HCT116 (cell line): ENCODE measurements at regions not wholly inside any gene's neighbourhood (a gene's known extent, or its start where the extent isn't known, plus 50 kb on each side); places are given as distances from the start of the nearest gene placed in this dataset.

Experiments
- ATAC-seq: fragments of 200-7000 bp; cut with Tn5 transposase; 2 replicates; pipeline ENCODE4 v1.9.1; 2020; ENCODE audit warnings: mild to moderate bottlenecking, moderate library complexity
- BruUV-seq: library from RNA; stranded (reverse); fragments of 400-500 nt; replicated peaks from 2 replicates; lab custom pipeline; 2021; lab: Mats Ljungman, UMichigan
- CTCF ChIA-PET: fragments of 300-600 bp; sonication (Branson Sonifier 250); formaldehyde crosslinking; loops from one replicate; lab custom pipeline; 2021; ENCODE audit warnings: antibody characterized with exemption; lab: Charles Lee
- POLR2A ChIA-PET: fragments of 300-600, 350-600 bp; sonication (Branson Sonifier 250); formaldehyde crosslinking; loops from one replicate; lab custom pipeline; 2021; ENCODE audit warnings: antibody characterized with exemption; lab: Charles Lee
- RAD21 ChIA-PET, 2 experiments: fragments of 300-600 bp; sonication (Branson Sonifier 250); formaldehyde crosslinking; loops; one replicate each; lab custom pipeline; 2023; ENCODE audit warnings: low total read pairs in 2 of 2; ENCODE audit not compliant: uncharacterized antibody in 2 of 2, unreplicated experiment in 2 of 2, low non-redundant PET in 1 of 2; lab: Charles Lee
- DNase-seq: peaks from one replicate; pipeline ENCODE4 v3.0.0-alpha.2; 2010; ENCODE audit warnings: low read depth, low spot score
- H2AFZ ChIP-seq: fragments of 200-600 bp; shearing (Covaris generic), sonication (generic); 2 replicates; pipeline ENCODE4 v1.6.1; 2017; ENCODE audit warnings: low read depth, mixed run types, mixed read lengths, antibody characterized with exemption, low read length; ENCODE audit not compliant: poor library complexity, severe bottlenecking
- H3K27ac ChIP-seq: 2 replicates; pipeline ENCODE4 v1.5.1; 2012; ENCODE audit warnings: low read depth, low read length
- H3K27me3 ChIP-seq: fragments of 200-600 bp; sonication (generic); 2 replicates; pipeline ENCODE4 v1.6.1; 2016; ENCODE audit warnings: mixed run types, low read length, mixed read lengths; ENCODE audit not compliant: insufficient read depth
- H3K36me3 ChIP-seq, 2 experiments: fragments of 200-500 bp in 1 of 2; fragments of 200-600 bp in 1 of 2; sonication (Bioruptor generic) in 1 of 2; sonication (generic) in 1 of 2; 2 replicates each; pipeline versions ENCODE4 v1.5.1 to v1.6.1; 2014 to 2016; ENCODE audit warnings: low read length in 2 of 2, inconsistent platforms in 1 of 2, mixed read lengths in 1 of 2, mixed run types in 1 of 2; ENCODE audit not compliant: insufficient read depth in 2 of 2, control insufficient read depth in 1 of 2
- H3K4me1 ChIP-seq, 2 experiments: fragments of 200-600 bp in 1 of 2; sonication (generic) in 1 of 2; 2 replicates each; pipeline versions ENCODE4 v1.5.1 to v1.6.1; 2012 to 2017; ENCODE audit warnings: low read length in 2 of 2, inconsistent platforms in 1 of 2, mild to moderate bottlenecking in 1 of 2, mixed read lengths in 1 of 2, mixed run types in 1 of 2, moderate library complexity in 1 of 2; ENCODE audit not compliant: insufficient read depth in 2 of 2, control insufficient read depth in 1 of 2
- H3K4me2 ChIP-seq: fragments of 200-600 bp; sonication (generic); 2 replicates; pipeline ENCODE4 v1.6.1; 2017; ENCODE audit warnings: mixed run types, low read length, mixed read lengths
- H3K4me3 ChIP-seq, 2 experiments: fragments of 200-600 bp in 1 of 2; sonication (generic) in 1 of 2; replicated peaks in 1 of 2; 2 replicates each; pipeline ENCODE4 v1.5.1; 2011 to 2016; ENCODE audit warnings: low read length in 2 of 2, control low read depth in 1 of 2, low read depth in 1 of 2, mild to moderate bottlenecking in 1 of 2, mixed read lengths in 1 of 2, mixed run types in 1 of 2
- H3K79me2 ChIP-seq: fragments of 200-600 bp; sonication (generic); 2 replicates; pipeline ENCODE4 v1.6.1; 2017; ENCODE audit warnings: mild to moderate bottlenecking, mixed run types, low read length, moderate library complexity, mixed read lengths; ENCODE audit not compliant: insufficient read depth
- H3K9ac ChIP-seq: fragments of 200-600 bp; sonication (generic); 2 replicates; pipeline ENCODE4 v1.6.1; 2016; ENCODE audit warnings: low read length, mixed read lengths
- H3K9me2 ChIP-seq: fragments of 200-600 bp; sonication (generic), shearing (Covaris generic); 2 replicates; pipeline ENCODE4 v1.6.1; 2017; ENCODE audit warnings: mixed run types, mild to moderate bottlenecking, moderate library complexity; ENCODE audit not compliant: insufficient read depth
- H3K9me3 ChIP-seq, 2 experiments: fragments of 200-500 bp in 1 of 2; fragments of 200-600 bp in 1 of 2; sonication (Bioruptor generic) in 1 of 2; sonication (generic) in 1 of 2; 2 replicates each; pipeline ENCODE4 v1.6.1; 2014 to 2017; ENCODE audit warnings: low read length in 2 of 2, mixed read lengths in 2 of 2, inconsistent platforms in 1 of 2, low read depth in 1 of 2, mild to moderate bottlenecking in 1 of 2, mixed run types in 1 of 2, moderate library complexity in 1 of 2; ENCODE audit not compliant: control insufficient read depth in 1 of 2, insufficient read depth in 1 of 2
- H4K20me1 ChIP-seq: fragments of 200-600 bp; sonication (generic), shearing (Covaris generic); 2 replicates; pipeline ENCODE4 v1.6.1; 2017; ENCODE audit warnings: mixed run types, mild to moderate bottlenecking, moderate library complexity; ENCODE audit not compliant: insufficient read depth
- ATF3 ChIP-seq: IDR thresholded peaks from 2 replicates; pipeline ENCODE4 v1.6.1; 2012
- CBX3 ChIP-seq: IDR thresholded peaks from 2 replicates; pipeline ENCODE4 v1.6.1; 2012; ENCODE audit warnings: low read depth
- CTCF ChIP-seq, 3 experiments: fragments of 200-600 bp in 1 of 3; sonication (generic) in 1 of 3; IDR thresholded peaks in 2 of 3; conservative IDR thresholded peaks in 1 of 3; 2 replicates each; pipeline ENCODE4 v1.5.1; 2012 to 2017; ENCODE audit warnings: low read depth in 2 of 3, low read length in 2 of 3, antibody characterized with exemption in 1 of 3, borderline replicate concordance in 1 of 3, control low read depth in 1 of 3, mild to moderate bottlenecking in 1 of 3, mixed read lengths in 1 of 3, mixed run types in 1 of 3, moderate library complexity in 1 of 3; ENCODE audit not compliant: insufficient read depth in 1 of 3
- EGR1 ChIP-seq: IDR thresholded peaks from 2 replicates; pipeline ENCODE4 v1.6.1; 2012; ENCODE audit warnings: low read depth
- ELF1 ChIP-seq: IDR thresholded peaks from 2 replicates; pipeline ENCODE4 v1.6.1; 2012; ENCODE audit warnings: low read depth, borderline replicate concordance
- FOSL1 ChIP-seq: IDR thresholded peaks from 2 replicates; pipeline ENCODE4 v1.6.1; 2012; ENCODE audit warnings: low read depth
- MAX ChIP-seq: IDR thresholded peaks from 2 replicates; pipeline ENCODE4 v1.6.1; 2012
- POLR2A ChIP-seq: IDR thresholded peaks from 2 replicates; pipeline ENCODE4 v1.7.0; 2011; ENCODE audit warnings: borderline replicate concordance; ENCODE audit not compliant: insufficient read depth, insufficient read length; ENCODE audit errors: extremely low read depth
- POLR2AphosphoS5 ChIP-seq: IDR thresholded peaks from 2 replicates; pipeline ENCODE4 v1.6.1; 2011; ENCODE audit warnings: mild to moderate bottlenecking, low read depth, low read length, moderate library complexity
- REST ChIP-seq: IDR thresholded peaks from 2 replicates; pipeline ENCODE4 v1.6.1; 2012; ENCODE audit warnings: low read depth
- SIN3A ChIP-seq: IDR thresholded peaks from 2 replicates; pipeline ENCODE4 v1.6.1; 2012; ENCODE audit warnings: low read depth
- SP1 ChIP-seq: IDR thresholded peaks from 2 replicates; pipeline ENCODE4 v1.6.1; 2012; ENCODE audit warnings: low read depth
- SRF ChIP-seq: IDR thresholded peaks from 2 replicates; pipeline ENCODE4 v1.6.1; 2012; ENCODE audit warnings: low read depth
- TCF7L2 ChIP-seq: IDR thresholded peaks from 2 replicates; pipeline ENCODE4 v1.7.0; 2011; ENCODE audit warnings: borderline replicate concordance, inconsistent platforms; ENCODE audit not compliant: insufficient read depth, insufficient read length; ENCODE audit errors: extremely low read depth
- intact Hi-C: fragments of 100-400 bp; cut with micrococcal nuclease; formaldehyde crosslinking; loops from 2 replicates; pipeline ENCODE4 v1.10.0; 2022

- Histone ChIP-seq H3K9ac (no peak overlapping the region), H3K4me3 (no peak overlapping the region), H3K9me2 (no peaks in the 10 kb centered on the region), H3K79me2 (no peaks in the 10 kb centered on the region), H3K27me3 (no peaks in the 10 kb centered on the region; the same call in 1 of the 2 replicates), H3K27ac (no peak overlapping the region), H3K9me3 (no peaks in the 10 kb centered on the region), H2AFZ (no peak overlapping the region), H4K20me1 (no peaks in the 10 kb centered on the region)
- ATAC-seq: no peak
- POLR2A ChIA-PET: no interaction called here
- TF ChIP-seq SP1: no peak
- TF ChIP-seq CBX3: no peak
- no peak for TF ChIP-seq POLR2AphosphoS5
- no peak for TF ChIP-seq TCF7L2
- TF ChIP-seq EGR1: no peak
- no peak for TF ChIP-seq SRF
- TF ChIP-seq CTCF (IDR thresholded peaks at IDR 0.05 in 2 of 3, conservative IDR thresholded peaks at IDR 0.05 in 1 of 3; ENCODE audit: borderline replicate concordance in 1 of 3, insufficient read depth in 1 of 3, low read depth in 2 of 3, low read length in 2 of 3): no peak
- TF ChIP-seq MAX: no peak
- no peak for TF ChIP-seq ATF3
- TF ChIP-seq REST: no peak
- TF ChIP-seq FOSL1: no peak
- no peak for TF ChIP-seq POLR2A
- TF ChIP-seq SIN3A: no peak
- TF ChIP-seq ELF1: no peak
- TF ChIP-seq, all 23 proteins: peak for 0
- no TSS peak for BruUV-seq
- ChIA-PET CTCF (no interaction called here), RAD21 (no interaction called here)
- no peak for DNase-seq
- intact Hi-C loops: no loop called here
- no peak overlapping the region for H3K4me2 ChIP-seq
- no peaks in the 10 kb centered on the region for H3K4me1 ChIP-seq
- no peaks in the 10 kb centered on the region for H3K36me3 ChIP-seq
These were observed 497.0 kb downstream of the RWDD3 start for GRCh38 chr1:95730986-95731385.
